ENCODE measurements at regions not wholly inside any gene's neighbourhood (a gene's known extent, or its start where the extent isn't known, plus 50 kb on each side); places are given as distances from the start of the nearest gene placed in this dataset.

GRCh38 chr13:54263868-54264267 lies 1235.3 kb downstream of the OLFM4 start:
- no peak for TF ChIP-seq CTCF (conservative IDR thresholded peaks at IDR 0.05 in 1 of 2, IDR thresholded peaks at IDR 0.05 in 1 of 2; ENCODE audit: low read depth in 1 of 2, low read length in 2 of 2)
- TF ChIP-seq EZH2 (IDR thresholded peaks at IDR 0.05; ENCODE audit: low read length, missing control alignments): no peak
